GM18511 (cell line): ENCODE measurements at regions not wholly inside any gene's neighbourhood (a gene's known extent, or its start where the extent isn't known, plus 50 kb on each side); places are given as distances from the start of the nearest gene placed in this dataset.

Experiments
- ATAC-seq: cut with Tn5 transposase; IDR thresholded peaks from one replicate; pipeline ENCODE4 v1.9.1; 2021; ENCODE audit warnings: mild to moderate bottlenecking, moderate library complexity; ENCODE audit not compliant: unreplicated experiment

DNA sequence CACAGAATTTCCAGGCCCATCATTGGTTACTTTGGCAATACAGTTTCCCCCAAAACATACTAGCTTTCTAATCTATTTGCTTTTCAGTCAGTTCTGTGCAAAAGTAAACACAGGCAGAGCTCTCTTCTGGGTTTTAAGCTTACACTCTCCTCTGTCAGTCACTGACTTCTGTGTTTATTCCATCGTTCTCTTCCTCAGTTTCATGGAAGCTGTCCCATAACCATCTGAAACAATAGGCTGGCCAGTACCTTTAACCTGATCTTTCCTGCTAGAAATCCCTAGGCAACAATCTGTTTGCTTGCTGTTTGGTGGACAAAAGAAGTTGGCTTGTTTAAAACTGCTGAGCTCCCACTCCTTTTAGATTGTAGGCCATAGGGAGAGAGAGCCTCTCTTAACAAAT, 431.5 kb downstream of the HACE1 start:
- no peak for ATAC-seq

DNA sequence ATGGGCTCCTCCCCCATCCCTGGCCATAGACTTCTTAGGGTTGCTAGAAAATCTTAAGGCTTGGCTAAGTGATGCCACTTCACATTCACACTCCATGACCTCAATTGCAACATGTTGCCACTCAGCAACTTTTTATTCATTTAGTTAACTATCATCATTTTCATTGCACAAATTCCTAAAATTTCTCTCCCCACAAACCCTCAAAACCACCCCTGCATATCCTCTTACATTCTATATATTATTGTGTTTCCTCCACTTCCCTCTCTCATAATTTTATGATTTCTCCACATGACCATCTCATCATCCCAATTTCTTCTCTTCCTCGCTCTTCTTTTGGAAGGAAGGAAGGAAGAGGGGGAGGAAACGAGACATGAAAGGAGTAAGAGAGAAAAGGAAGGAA, 436.0 kb downstream of the HACE1 start:
- ATAC-seq: no peak

DNA sequence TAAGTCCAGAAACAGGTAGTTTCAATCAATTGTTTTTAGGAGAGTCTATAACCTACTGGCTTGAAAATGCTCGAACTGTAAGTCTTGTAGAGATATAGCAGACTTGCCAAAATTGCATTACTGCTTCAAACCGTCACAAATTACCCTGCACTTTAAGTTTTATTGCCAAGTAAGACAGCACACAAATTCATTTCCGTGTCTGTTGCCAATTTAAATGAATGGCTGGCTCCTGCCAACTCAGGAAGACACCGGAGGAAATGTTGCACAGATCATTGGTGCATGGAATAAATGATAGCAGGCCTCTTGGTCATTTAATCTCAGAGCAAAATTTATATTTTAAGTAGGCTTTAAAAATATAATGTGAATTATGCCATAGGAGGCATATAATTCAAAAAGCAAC, 438.1 kb downstream of the HACE1 start:
- no peak for ATAC-seq

DNA sequence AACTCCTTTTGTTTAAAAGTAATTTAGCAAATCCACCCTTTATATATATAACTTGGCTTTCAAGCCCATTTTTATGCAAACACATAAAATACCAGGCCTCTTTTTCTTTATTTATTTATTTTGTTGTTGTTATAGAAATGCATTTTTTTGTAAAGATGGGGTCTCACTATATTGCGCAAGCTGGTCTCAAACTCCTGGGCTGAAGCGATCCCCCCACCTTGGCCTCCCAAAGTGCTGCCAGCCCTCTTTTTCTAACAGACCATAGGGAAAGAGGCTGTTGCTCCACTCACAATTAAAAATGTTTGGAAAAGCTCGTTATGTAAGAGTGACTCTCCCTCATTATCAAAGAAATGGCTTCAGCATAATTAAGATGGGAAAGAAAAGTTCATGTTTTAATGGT, 440.9 kb downstream of the HACE1 start:
- no peak for ATAC-seq

DNA sequence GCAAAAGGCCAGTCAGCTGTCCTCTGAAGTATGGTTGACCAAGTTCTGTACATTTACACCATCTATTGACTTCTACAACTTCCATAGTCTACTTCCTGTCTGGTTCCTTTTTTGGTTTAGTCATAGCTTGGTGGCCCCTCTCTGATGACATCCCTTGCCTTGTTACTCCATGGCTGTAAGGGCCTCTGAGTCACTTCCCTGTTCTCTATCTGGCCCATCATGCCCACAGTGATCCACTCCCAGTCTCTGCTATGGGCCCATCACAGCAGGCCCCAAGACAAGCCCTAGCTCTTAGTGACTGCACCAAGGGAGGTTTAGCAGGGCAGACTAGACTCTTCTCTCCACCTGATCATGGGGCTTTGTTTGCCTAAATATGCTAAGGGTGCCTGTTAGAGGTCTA, 441.6 kb downstream of the HACE1 start:
- no peak for ATAC-seq

DNA sequence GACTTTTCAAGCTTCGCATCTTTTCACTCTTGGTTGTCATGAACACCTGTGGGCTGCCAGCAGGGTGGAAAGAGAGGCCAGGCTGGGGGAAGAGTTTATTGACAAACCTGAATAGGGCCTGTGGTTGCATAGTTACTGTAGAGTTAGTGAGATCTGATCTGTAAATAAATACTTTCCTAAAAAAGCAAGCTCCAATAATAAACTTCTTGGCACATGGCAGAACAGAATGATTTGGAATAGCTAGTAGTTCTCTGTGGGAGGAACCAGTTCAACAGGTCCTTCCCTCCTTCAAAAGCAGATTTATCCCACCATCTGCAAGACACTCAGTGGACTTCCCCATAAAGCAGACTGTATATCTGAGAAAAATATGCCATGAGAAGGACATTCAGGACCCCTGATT, 445.0 kb downstream of the HACE1 start:
- no peak for ATAC-seq

DNA sequence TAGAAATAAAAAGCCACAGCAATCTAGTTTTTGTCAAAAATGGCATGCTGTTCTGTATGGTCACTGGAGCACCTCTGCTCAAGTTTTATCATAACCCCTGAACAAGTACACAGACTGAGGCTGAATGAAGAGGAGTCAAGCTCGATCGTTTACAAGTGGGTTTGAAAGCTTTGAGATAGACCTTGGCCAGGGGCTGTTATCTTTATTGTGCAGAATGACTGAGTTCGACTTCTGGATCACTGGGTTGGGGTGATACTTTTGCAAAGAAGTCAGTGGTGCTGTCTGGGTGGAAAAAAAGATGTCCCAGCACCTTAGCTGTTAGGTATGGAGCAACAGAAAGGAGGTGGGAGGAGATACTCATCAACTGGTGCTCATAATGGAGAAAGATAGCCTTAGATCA, 446.0 kb downstream of the HACE1 start:
- ATAC-seq: no peak

DNA sequence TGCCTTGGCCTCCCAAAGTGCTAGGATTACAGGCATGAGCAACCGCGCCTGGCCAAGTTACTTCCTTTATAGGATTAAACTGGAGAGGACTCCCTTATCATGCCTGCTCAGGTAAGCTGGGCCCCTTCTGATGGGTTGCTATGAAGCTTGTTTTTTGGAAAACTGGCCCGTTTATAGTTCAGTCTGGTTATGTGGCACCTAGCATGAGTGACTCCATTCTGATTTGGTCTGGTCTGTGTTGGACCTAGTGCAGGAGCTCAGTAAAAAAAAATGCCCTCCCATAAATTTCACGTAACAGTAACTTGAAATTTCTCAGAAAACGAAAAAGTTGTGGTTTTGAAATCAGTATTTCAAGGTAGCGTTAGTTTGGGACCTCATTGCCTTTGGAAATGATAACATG, 448.4 kb downstream of the HACE1 start:
- ATAC-seq: no peak

DNA sequence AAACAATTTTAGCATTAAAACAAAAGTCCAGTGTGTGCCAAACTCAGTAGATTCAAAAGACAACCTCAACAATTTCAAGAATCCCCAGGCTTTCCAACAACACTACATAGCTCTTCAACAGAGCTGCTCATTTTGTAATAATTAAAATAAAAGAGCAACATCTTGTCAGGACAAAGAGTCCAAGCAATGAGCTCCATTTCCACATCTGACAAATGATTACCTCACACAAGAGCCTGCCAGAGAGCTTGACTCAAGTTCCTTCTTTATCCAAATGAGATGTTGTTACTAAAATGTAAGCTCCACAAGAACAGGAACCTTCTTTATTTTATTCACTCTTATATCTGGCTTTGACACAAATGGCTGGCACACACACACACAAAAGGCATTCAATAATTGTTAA, 449.8 kb downstream of the HACE1 start:
- ATAC-seq: no peak

DNA sequence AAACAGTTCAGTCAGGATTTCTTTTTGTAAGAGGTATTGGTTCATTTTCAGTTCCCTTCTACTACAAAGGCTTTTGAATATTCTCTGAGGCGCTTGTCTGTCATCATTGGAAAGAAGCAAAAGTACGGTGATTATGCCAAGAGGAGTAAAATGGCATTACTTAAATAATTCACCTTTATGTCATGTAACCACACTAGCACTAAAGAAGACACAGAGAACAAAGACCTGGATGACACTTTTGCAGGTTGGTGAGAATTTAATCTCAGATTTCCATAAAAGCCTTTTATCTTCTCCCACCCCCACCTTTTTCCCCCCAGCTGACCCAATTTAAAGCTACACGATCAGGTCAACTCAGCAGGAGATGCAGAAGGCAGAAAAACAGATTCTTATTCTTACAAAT, 451.8 kb downstream of the HACE1 start:
- no peak for ATAC-seq

DNA sequence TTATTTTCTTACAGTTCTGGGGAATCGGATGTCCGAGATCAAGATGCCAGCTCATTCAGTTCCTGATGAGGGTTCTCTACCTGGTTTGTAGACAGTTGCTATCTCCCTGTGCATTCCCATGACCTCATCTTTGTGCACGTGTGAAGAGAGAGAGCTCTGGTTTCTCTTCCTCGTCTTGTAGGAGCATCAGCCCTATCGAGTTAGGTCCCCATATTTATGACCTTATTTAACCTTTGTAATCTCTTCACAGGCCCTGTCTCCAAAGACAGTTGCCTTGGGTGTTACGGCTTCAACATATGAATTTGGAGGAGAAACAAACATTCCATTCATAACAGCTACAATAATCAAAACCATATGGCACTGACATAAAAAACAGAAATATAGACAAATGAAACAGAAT, 455.3 kb downstream of the HACE1 start:
- no peak for ATAC-seq

DNA sequence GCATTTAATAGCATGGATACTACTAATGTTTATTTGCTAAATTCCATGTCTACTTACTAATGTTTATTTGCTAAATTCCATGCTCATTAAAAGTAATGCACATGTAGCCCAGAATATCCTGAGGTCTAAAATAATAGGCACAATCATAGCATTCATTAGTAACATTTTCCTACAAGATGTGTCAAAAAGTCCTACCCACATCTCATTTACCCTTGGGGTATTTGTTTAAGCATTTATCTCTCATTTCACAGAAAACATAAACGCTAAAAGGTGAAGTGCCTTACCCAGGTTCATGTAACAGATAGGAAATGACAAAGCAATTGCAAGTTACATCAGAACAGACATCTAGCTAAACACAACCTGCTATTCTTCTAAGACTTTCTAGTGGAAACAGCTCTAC, 457.1 kb downstream of the HACE1 start:
- ATAC-seq: no peak

DNA sequence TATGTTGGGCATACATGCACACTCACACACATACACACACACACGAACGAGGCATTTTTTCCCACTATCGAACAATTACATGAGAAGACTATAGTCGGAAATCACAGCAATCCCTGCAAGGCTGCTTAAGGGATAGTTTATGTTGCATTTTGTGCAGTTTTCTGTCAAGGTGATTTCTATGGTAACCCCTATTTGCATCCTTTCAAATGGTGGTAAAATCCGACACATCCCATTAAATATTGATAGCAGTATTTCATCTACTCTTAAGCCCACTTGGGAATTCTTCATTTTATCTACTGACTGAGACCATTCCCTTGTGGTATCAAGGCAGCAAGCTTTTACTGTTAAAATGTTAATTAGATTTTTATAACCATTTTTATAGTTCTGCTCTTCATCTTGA, 457.8 kb downstream of the HACE1 start:
- no peak for ATAC-seq

DNA sequence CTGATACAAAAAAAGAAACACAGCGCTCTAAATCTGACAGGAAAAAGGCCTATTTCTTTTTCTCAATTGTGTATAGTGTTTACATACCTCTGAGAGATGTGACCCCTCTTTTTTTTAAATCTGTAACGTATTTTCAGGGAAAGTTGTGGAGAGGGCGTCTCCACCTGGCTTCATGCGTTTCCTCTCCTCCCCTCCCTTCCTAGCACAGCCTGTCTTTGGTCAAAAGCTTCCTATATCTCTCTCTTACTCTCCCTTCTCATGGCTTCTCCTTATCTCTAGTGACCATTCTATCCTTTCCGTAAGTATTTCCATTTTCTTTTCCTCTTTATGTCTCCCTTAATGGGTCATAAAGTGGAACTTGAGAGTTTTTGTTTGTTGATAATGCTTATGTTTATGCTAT, 458.9 kb downstream of the HACE1 start:
- no peak for ATAC-seq

DNA sequence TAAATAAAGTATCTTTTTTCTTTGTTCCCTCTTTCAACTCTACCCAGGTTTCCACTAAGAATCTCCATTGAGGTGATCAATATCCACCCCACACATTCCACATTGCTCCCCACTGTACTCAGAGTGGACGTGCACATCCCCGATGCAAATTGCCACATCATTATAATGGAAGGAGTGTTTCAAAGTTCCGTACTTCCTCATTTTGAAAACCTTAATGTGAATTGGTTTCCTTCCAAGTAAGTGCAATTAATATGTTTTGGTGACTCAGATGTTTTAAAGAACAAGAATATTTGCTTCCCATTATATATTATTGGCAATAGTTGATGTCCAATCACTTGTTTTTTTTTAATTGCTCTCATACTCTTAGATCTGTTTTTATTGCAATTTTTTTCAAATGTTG, 463.6 kb downstream of the HACE1 start:
- ATAC-seq: no peak

DNA sequence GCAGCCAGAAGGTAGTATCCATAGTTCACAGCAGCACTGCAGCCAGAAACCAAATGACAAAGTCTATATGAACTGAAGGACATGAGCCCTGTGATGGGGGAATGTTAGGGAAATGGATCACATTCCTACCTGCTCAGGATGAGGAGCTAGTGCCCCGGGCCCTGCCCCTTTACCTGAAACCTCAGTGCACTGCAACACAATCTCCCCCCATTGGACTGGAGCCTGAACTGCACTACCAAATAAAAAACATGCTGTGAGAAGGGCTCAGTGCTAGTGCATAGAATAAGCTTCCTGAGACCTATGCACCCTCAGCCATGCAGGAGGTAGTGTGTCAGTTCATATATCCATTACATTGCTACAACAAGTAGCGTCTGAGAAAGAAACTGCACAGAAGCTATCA, 477.8 kb downstream of the HACE1 start:
- ATAC-seq: no peak

DNA sequence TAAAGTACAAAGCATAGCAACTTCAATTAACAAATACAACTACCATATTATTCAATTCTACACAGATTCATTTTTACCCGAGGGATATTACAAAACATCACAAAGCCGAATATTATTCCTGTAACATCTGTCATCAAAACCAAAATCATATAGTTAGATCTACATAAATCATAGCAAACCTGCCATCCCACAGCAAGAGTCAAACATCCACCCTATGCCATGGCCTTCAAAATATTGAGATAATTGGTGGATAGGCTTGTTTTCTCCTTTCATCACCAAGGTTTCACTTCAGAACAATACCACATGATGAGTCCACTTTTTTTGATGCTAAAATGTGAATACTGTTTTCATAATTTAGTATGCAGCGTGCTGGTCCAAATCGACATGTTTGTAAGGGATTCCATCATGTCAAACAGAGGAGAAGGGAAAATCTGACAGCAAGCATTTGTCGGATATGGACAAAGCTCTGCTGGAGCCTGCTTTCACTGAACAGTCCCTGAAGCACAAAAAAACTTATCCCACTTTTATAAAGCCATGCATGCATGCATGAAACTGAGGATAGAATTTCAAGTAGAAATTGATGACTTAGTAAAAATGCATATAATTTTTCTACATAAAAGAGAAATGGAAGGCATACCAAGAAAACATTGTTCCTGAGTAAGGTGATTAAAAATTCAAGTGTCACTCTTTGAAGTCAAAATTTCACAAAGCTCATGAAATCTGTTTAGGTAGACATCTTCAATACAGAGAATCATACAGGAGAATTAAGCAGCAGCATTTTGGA, 494.1 kb downstream of the HACE1 start:
- ATAC-seq: no peak

DNA sequence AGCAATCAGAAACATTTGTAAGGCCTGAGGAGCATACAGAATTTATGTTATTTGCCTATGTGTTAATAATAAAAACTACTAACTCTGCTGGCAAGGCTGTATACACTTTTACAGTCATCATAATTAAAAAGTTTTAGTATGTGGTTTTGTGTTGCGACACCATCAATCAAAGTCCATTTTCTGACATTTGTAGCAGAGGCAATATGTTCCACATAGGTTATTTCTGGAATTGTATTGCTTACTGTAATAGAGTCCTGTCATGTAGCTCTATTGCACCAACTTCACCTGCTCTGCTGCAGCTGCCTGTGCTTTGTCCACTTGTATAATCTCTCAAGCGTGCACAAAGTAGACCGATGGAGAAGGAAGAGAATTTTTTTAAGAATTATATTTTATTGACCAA, 501.8 kb downstream of the HACE1 start:
- no peak for ATAC-seq

DNA sequence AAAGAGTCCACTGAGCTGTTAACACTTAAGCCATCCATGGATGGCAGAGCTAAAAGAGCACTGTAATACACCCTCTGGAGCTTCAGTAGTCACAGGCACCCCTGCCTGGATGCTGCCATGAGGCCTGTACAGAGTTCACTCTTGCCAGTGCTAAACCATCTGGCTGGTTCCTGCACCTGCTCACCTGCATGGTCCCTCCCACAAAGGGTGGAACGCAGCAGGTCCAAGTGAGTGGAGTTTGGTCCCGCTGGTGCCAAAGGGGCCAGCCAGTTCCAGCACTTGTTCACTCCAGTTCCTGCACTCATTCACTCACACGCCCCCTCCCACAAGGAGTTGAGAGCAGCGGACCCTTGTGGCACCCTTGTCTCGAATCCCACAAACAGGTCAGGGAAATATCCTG, 503.5 kb downstream of the HACE1 start:
- no peak for ATAC-seq

DNA sequence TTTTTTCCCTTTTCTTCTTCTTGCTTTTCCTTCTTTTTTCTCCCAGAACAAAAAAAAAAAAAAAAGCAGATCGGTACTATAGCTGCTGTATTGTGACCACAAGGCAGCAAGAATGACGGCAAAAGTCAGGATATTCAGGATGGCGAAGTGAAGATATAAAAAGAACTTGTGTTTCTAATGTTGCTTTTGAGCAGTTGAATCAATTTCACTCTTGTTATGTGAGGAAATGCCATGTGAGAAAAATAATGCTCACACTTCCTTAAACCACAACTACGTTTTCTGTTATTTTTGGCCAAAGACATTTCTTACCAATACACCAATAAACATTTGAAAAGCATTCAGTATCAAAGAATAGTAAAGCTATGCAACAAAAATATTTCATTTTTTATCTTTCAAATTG, 510.5 kb downstream of the HACE1 start:
- no peak for ATAC-seq

DNA sequence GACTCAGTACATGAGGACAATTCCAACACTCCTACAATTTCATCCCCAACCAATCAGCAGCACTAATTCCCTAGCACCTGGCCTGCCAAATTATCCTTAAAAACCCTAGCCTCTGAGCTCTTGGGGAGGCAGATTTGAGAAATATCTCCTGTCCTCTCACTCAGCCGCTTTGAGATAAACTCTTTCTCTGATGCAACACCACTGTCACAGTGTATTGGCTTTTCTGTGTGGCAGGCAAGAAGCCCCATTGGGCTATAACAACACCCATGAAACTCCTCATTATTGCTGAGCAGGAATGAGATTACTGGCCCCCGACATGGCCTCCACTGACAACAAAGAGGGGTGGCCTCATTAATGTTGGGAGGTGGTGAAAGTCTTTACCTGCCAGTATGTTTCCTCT, 515.5 kb downstream of the HACE1 start:
- ATAC-seq: no peak

DNA sequence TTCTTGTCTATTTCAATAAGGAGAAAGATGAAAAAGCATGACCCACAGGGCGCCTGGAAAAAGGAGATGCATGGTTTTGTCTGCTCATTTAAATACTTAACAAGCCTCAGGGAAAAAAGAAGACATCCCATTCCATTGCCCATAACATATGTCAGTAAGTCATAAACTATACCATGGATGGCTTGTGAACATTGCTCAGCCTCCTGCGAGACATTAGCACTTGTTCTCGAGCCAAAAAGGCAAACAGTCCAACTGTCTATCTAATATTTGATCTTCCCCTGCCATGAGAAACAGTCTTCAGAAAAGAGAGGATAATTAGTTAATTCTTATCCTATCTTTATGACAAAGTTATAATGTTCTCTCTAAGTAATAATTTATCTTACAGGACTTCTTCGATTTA, 527.4 kb downstream of the HACE1 start:
- no peak for ATAC-seq
